K562 (cell line): ENCODE measurements at regions not wholly inside any gene's neighbourhood (a gene's known extent, or its start where the extent isn't known, plus 50 kb on each side); places are given as distances from the start of the nearest gene placed in this dataset.

Experiments
- ZBTB1 ChIP-seq: sonication (generic); formaldehyde crosslinking; IDR thresholded peaks from 2 replicates; pipeline ENCODE4 v1.8.1; 2023; ENCODE audit warnings: missing genetic modification reagents, low read depth, mild to moderate bottlenecking, borderline replicate concordance
- TF ChIP-seq, protein P1 (sequence below): fragments of 450-650 bp; IDR thresholded peaks from 2 replicates; pipeline ENCODE4 v1.6.1; 2016; ENCODE audit warnings: mild to moderate bottlenecking, moderate library complexity
- TF ChIP-seq, protein P2 (sequence below): fragments of 450-650 bp; IDR thresholded peaks from 2 replicates; pipeline ENCODE4 v1.6.1; 2017; ENCODE audit warnings: mild to moderate bottlenecking, moderate library complexity

DNA sequence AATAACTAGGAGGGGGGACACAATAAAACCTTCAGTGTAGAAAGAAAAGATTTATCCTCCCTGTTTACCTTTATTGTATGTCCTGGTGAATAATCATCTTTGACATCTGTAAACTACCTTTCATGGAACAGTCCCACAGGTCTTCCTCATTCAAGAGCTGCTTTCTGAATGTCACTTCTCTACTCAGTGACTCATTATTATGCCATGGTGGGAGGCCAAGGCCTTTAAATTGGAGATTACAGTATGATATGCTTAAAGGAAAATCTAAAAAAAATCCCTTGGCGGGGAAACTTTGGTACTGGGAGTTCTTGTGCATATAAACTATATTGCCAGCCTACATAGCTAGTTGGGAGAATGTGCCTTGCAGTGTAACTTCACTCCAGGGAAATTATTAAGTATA, 713.0 kb downstream of the TDRD15 start (continued):
- TF ChIP-seq, protein P1, sequence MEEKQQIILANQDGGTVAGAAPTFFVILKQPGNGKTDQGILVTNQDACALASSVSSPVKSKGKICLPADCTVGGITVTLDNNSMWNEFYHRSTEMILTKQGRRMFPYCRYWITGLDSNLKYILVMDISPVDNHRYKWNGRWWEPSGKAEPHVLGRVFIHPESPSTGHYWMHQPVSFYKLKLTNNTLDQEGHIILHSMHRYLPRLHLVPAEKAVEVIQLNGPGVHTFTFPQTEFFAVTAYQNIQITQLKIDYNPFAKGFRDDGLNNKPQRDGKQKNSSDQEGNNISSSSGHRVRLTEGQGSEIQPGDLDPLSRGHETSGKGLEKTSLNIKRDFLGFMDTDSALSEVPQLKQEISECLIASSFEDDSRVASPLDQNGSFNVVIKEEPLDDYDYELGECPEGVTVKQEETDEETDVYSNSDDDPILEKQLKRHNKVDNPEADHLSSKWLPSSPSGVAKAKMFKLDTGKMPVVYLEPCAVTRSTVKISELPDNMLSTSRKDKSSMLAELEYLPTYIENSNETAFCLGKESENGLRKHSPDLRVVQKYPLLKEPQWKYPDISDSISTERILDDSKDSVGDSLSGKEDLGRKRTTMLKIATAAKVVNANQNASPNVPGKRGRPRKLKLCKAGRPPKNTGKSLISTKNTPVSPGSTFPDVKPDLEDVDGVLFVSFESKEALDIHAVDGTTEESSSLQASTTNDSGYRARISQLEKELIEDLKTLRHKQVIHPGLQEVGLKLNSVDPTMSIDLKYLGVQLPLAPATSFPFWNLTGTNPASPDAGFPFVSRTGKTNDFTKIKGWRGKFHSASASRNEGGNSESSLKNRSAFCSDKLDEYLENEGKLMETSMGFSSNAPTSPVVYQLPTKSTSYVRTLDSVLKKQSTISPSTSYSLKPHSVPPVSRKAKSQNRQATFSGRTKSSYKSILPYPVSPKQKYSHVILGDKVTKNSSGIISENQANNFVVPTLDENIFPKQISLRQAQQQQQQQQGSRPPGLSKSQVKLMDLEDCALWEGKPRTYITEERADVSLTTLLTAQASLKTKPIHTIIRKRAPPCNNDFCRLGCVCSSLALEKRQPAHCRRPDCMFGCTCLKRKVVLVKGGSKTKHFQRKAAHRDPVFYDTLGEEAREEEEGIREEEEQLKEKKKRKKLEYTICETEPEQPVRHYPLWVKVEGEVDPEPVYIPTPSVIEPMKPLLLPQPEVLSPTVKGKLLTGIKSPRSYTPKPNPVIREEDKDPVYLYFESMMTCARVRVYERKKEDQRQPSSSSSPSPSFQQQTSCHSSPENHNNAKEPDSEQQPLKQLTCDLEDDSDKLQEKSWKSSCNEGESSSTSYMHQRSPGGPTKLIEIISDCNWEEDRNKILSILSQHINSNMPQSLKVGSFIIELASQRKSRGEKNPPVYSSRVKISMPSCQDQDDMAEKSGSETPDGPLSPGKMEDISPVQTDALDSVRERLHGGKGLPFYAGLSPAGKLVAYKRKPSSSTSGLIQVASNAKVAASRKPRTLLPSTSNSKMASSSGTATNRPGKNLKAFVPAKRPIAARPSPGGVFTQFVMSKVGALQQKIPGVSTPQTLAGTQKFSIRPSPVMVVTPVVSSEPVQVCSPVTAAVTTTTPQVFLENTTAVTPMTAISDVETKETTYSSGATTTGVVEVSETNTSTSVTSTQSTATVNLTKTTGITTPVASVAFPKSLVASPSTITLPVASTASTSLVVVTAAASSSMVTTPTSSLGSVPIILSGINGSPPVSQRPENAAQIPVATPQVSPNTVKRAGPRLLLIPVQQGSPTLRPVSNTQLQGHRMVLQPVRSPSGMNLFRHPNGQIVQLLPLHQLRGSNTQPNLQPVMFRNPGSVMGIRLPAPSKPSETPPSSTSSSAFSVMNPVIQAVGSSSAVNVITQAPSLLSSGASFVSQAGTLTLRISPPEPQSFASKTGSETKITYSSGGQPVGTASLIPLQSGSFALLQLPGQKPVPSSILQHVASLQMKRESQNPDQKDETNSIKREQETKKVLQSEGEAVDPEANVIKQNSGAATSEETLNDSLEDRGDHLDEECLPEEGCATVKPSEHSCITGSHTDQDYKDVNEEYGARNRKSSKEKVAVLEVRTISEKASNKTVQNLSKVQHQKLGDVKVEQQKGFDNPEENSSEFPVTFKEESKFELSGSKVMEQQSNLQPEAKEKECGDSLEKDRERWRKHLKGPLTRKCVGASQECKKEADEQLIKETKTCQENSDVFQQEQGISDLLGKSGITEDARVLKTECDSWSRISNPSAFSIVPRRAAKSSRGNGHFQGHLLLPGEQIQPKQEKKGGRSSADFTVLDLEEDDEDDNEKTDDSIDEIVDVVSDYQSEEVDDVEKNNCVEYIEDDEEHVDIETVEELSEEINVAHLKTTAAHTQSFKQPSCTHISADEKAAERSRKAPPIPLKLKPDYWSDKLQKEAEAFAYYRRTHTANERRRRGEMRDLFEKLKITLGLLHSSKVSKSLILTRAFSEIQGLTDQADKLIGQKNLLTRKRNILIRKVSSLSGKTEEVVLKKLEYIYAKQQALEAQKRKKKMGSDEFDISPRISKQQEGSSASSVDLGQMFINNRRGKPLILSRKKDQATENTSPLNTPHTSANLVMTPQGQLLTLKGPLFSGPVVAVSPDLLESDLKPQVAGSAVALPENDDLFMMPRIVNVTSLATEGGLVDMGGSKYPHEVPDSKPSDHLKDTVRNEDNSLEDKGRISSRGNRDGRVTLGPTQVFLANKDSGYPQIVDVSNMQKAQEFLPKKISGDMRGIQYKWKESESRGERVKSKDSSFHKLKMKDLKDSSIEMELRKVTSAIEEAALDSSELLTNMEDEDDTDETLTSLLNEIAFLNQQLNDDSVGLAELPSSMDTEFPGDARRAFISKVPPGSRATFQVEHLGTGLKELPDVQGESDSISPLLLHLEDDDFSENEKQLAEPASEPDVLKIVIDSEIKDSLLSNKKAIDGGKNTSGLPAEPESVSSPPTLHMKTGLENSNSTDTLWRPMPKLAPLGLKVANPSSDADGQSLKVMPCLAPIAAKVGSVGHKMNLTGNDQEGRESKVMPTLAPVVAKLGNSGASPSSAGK: no peak
- no peak for TF ChIP-seq ZBTB1 (CRISPR knock-in tag)
- TF ChIP-seq, protein P2, sequence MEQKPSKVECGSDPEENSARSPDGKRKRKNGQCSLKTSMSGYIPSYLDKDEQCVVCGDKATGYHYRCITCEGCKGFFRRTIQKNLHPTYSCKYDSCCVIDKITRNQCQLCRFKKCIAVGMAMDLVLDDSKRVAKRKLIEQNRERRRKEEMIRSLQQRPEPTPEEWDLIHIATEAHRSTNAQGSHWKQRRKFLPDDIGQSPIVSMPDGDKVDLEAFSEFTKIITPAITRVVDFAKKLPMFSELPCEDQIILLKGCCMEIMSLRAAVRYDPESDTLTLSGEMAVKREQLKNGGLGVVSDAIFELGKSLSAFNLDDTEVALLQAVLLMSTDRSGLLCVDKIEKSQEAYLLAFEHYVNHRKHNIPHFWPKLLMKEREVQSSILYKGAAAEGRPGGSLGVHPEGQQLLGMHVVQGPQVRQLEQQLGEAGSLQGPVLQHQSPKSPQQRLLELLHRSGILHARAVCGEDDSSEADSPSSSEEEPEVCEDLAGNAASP: no peak
